Neural cell (in vitro differentiated cells): ENCODE measurements at regions not wholly inside any gene's neighbourhood (a gene's known extent, or its start where the extent isn't known, plus 50 kb on each side); places are given as distances from the start of the nearest gene placed in this dataset.

Source experiments
- EP300 ChIP-seq: fragments of 450-650 bp; conservative IDR thresholded peaks from 2 replicates; pipeline ENCODE4 v1.6.1; 2014; ENCODE audit warnings: antibody characterized with exemption, mild to moderate bottlenecking, moderate library complexity; ENCODE audit not compliant: poor library complexity, severe bottlenecking
- EZH2 ChIP-seq: fragments of 200-600, 300-800 bp; shearing (Covaris generic), sonication (generic); IDR thresholded peaks from 2 replicates; pipeline ENCODE4 v1.6.1; 2014; ENCODE audit warnings: antibody characterized with exemption, low read length, borderline replicate concordance, mild to moderate bottlenecking; ENCODE audit not compliant: insufficient read depth, poor library complexity, severe bottlenecking
- MXI1 ChIP-seq: fragments of 450-650 bp; conservative IDR thresholded peaks from 2 replicates; pipeline ENCODE4 v1.6.1; 2014; ENCODE audit warnings: antibody characterized with exemption, mild to moderate bottlenecking; ENCODE audit not compliant: poor library complexity, severe bottlenecking
- POLR2AphosphoS5 ChIP-seq: IDR thresholded peaks from 2 replicates; pipeline ENCODE4 v1.6.1; 2012
- RAD21 ChIP-seq: fragments of 450-650 bp; conservative IDR thresholded peaks from 2 replicates; pipeline ENCODE4 v1.6.1; 2014; ENCODE audit warnings: antibody characterized with exemption, mild to moderate bottlenecking, moderate library complexity
- TAF1 ChIP-seq: IDR thresholded peaks from 2 replicates; pipeline ENCODE4 v1.6.1; 2012; ENCODE audit warnings: low read depth
- TF ChIP-seq, protein P1 (sequence below): fragments of 450-650 bp; IDR thresholded peaks from 2 replicates; pipeline ENCODE4 v1.5.1; 2014; ENCODE audit warnings: antibody characterized with exemption, mild to moderate bottlenecking, moderate library complexity; ENCODE audit not compliant: poor library complexity, severe bottlenecking
- TF ChIP-seq, protein P2 (sequence below): IDR thresholded peaks from 2 replicates; pipeline ENCODE4 v1.6.1; 2012; ENCODE audit warnings: borderline replicate concordance

DNA sequence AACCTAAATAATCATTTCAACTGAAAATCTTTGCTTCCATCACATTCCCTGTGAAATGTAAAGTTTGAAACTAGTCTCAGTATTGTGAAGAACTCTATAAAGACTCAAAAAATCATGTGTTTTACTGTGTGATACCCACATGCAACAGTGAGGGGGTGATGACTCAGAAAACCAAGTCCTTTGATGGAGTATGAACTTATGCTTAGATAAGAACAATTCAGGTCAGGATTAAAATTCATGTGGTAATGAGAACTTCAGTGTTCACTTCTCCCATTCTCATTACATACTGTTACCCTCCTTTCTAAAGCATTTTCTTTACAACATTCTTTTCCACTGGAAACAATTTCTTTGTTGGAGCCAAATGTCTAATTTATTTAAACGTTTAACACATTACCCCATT is 360.2 kb downstream of the FSIP2 start:
- TF ChIP-seq TAF1 (no peak), EZH2 (no peak), POLR2AphosphoS5 (no peak), RAD21 (no peak), EP300 (no peak), MXI1 (no peak)
- TF ChIP-seq, protein P1, sequence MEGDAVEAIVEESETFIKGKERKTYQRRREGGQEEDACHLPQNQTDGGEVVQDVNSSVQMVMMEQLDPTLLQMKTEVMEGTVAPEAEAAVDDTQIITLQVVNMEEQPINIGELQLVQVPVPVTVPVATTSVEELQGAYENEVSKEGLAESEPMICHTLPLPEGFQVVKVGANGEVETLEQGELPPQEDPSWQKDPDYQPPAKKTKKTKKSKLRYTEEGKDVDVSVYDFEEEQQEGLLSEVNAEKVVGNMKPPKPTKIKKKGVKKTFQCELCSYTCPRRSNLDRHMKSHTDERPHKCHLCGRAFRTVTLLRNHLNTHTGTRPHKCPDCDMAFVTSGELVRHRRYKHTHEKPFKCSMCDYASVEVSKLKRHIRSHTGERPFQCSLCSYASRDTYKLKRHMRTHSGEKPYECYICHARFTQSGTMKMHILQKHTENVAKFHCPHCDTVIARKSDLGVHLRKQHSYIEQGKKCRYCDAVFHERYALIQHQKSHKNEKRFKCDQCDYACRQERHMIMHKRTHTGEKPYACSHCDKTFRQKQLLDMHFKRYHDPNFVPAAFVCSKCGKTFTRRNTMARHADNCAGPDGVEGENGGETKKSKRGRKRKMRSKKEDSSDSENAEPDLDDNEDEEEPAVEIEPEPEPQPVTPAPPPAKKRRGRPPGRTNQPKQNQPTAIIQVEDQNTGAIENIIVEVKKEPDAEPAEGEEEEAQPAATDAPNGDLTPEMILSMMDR = no peak
- TF ChIP-seq, protein P2, sequence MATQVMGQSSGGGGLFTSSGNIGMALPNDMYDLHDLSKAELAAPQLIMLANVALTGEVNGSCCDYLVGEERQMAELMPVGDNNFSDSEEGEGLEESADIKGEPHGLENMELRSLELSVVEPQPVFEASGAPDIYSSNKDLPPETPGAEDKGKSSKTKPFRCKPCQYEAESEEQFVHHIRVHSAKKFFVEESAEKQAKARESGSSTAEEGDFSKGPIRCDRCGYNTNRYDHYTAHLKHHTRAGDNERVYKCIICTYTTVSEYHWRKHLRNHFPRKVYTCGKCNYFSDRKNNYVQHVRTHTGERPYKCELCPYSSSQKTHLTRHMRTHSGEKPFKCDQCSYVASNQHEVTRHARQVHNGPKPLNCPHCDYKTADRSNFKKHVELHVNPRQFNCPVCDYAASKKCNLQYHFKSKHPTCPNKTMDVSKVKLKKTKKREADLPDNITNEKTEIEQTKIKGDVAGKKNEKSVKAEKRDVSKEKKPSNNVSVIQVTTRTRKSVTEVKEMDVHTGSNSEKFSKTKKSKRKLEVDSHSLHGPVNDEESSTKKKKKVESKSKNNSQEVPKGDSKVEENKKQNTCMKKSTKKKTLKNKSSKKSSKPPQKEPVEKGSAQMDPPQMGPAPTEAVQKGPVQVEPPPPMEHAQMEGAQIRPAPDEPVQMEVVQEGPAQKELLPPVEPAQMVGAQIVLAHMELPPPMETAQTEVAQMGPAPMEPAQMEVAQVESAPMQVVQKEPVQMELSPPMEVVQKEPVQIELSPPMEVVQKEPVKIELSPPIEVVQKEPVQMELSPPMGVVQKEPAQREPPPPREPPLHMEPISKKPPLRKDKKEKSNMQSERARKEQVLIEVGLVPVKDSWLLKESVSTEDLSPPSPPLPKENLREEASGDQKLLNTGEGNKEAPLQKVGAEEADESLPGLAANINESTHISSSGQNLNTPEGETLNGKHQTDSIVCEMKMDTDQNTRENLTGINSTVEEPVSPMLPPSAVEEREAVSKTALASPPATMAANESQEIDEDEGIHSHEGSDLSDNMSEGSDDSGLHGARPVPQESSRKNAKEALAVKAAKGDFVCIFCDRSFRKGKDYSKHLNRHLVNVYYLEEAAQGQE = no peak
